ENCODE measurements at regions not wholly inside any gene's neighbourhood (a gene's known extent, or its start where the extent isn't known, plus 50 kb on each side); places are given as distances from the start of the nearest gene placed in this dataset.

GRCh38 chr15:62795700-62796695 is 246.5 kb upstream of the TPM1 start:
- H3K27me3 Mint-ChIP-seq, result peaks cover 4% of the 10 kb centered on the region
- no peaks in the 10 kb centered on the region for H3K36me3 Mint-ChIP-seq (ENCODE audit: low read depth)
- TF ChIP-seq, protein P1, sequence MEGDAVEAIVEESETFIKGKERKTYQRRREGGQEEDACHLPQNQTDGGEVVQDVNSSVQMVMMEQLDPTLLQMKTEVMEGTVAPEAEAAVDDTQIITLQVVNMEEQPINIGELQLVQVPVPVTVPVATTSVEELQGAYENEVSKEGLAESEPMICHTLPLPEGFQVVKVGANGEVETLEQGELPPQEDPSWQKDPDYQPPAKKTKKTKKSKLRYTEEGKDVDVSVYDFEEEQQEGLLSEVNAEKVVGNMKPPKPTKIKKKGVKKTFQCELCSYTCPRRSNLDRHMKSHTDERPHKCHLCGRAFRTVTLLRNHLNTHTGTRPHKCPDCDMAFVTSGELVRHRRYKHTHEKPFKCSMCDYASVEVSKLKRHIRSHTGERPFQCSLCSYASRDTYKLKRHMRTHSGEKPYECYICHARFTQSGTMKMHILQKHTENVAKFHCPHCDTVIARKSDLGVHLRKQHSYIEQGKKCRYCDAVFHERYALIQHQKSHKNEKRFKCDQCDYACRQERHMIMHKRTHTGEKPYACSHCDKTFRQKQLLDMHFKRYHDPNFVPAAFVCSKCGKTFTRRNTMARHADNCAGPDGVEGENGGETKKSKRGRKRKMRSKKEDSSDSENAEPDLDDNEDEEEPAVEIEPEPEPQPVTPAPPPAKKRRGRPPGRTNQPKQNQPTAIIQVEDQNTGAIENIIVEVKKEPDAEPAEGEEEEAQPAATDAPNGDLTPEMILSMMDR (IDR thresholded peaks at IDR 0.05), result no peak
- H3K4me3 Mint-ChIP-seq, result no peak overlapping the region
- H3K4me1 Mint-ChIP-seq, result no peaks in the 10 kb centered on the region
- CTCF ChIA-PET, result no interaction called here
- H3K27ac Mint-ChIP-seq, result no peak overlapping the region
- no peaks in the 10 kb centered on the region for H3K9me3 Mint-ChIP-seq
- ATAC-seq (ENCODE audit: low read depth) (no peak), DNase-seq (no peak)
- intact Hi-C loops (cut with micrococcal nuclease), result no loop called here
- POLR2A ChIA-PET, result no interaction called here

- ATAC-seq (ENCODE audit: low read depth), result no peak
- no peak for DNase-seq
- POLR2A ChIA-PET, result no interaction called here
- H3K27ac Mint-ChIP-seq, result no peak overlapping the region
- no peaks in the 10 kb centered on the region for H3K36me3 Mint-ChIP-seq (ENCODE audit: low read depth)
- H3K4me3 Mint-ChIP-seq, result no peak overlapping the region
- H3K9me3 Mint-ChIP-seq, result no peaks in the 10 kb centered on the region
- TF ChIP-seq, protein P1 (IDR thresholded peaks at IDR 0.05), result no peak
- no peaks in the 10 kb centered on the region for H3K4me1 Mint-ChIP-seq
- intact Hi-C loops (cut with micrococcal nuclease), result no loop called here
- H3K27me3 Mint-ChIP-seq, result peaks cover 7% of the 10 kb centered on the region
- CTCF ChIA-PET, result no interaction called here
Observed at GRCh38 chr15:62797171-62797570, 245.4 kb upstream of the TPM1 start.

GRCh38 chr15:62798536-62798935 is 244.0 kb upstream of the TPM1 start:
- H3K27me3 Mint-ChIP-seq, result peaks cover 7% of the 10 kb centered on the region
- intact Hi-C loops (cut with micrococcal nuclease), result no loop called here
- ChIA-PET POLR2A (no interaction called here), CTCF (no interaction called here)
- no peaks in the 10 kb centered on the region for H3K4me1 Mint-ChIP-seq
- no peak overlapping the region for H3K4me3 Mint-ChIP-seq
- no peak overlapping the region for H3K27ac Mint-ChIP-seq
- ATAC-seq (ENCODE audit: low read depth) (no peak), DNase-seq (no peak)
- H3K9me3 Mint-ChIP-seq, result no peaks in the 10 kb centered on the region
- TF ChIP-seq, protein P1 (IDR thresholded peaks at IDR 0.05), result no peak
- H3K36me3 Mint-ChIP-seq (ENCODE audit: low read depth), result no peaks in the 10 kb centered on the region

DNA sequence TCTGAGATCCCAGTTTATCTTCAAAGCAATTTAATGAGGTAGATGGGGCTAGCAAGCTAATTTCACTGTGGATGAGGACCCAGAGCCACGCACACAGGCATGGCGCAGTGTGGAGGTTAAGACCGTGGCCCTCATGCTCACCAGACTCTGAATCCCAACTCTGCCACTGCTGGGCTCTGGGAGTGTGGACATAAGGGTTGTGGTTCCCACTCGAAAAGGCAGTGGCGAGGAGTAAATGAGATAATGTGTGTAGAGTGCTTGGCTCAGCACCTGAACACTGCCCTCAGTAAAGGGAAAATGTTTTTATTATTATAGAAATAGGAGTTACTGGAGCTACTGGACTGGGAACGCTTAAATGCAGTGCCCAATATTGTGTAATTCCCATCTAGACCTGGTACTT is 243.5 kb upstream of the TPM1 start:
- ChIA-PET CTCF (no interaction called here), POLR2A (no interaction called here)
- H3K4me1 Mint-ChIP-seq, result no peaks in the 10 kb centered on the region
- no peak overlapping the region for H3K27ac Mint-ChIP-seq
- DNase-seq (no peak), ATAC-seq (ENCODE audit: low read depth) (no peak)
- intact Hi-C loops (cut with micrococcal nuclease), result no loop called here
- H3K27me3 Mint-ChIP-seq, result peaks cover 7% of the 10 kb centered on the region
- H3K9me3 Mint-ChIP-seq, result no peaks in the 10 kb centered on the region
- H3K36me3 Mint-ChIP-seq (ENCODE audit: low read depth), result no peaks in the 10 kb centered on the region
- no peak overlapping the region for H3K4me3 Mint-ChIP-seq
- TF ChIP-seq, protein P1 (IDR thresholded peaks at IDR 0.05), result no peak

DNA sequence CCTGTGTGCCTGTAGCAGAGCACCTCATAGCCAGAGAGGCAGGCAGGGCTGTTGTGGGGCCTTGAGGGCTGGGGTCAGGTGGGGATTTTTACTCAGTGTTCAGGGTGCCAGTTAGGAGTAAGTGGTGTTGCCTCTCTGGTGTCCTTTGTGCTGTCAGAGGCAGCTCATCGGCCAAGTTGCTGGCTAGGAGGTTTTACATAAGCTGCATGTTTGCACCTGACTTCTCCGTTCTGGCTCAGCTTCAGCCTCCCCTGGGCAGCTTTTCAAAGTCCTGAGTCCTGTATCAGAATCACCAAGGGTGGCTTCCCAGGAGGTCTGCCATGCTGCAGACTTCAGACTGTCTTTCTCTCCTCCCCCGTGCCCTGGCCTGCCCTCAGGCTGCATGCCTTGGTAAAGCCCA is 242.6 kb upstream of the TPM1 start:
- ChIA-PET CTCF (no interaction called here), POLR2A (no interaction called here)
- TF ChIP-seq, protein P1 (IDR thresholded peaks at IDR 0.05), result no peak
- intact Hi-C loops (cut with micrococcal nuclease), result no loop called here
- Mint-ChIP-seq H3K4me1 (no peaks in the 10 kb centered on the region), H3K4me3 (no peak overlapping the region), H3K27ac (no peak overlapping the region), H3K36me3 (ENCODE audit: low read depth) (no peaks in the 10 kb centered on the region), H3K9me3 (no peaks in the 10 kb centered on the region), H3K27me3 (peaks cover 4% of the 10 kb centered on the region)
- no peak for ATAC-seq (ENCODE audit: low read depth)
- no peak for DNase-seq
